HepG2 (cell line): ENCODE measurements at regions not wholly inside any gene's neighbourhood (a gene's known extent, or its start where the extent isn't known, plus 50 kb on each side); places are given as distances from the start of the nearest gene placed in this dataset.

Experiments used
- ATAC-seq: fragments of 200-7000 bp; cut with Tn5 transposase; 3 replicates; pipeline ENCODE4 v1.9.1; 2020; ENCODE audit warnings: mild to moderate bottlenecking, moderate library complexity
- BruUV-seq: library from RNA; stranded (reverse); fragments of 400-500 nt; replicated peaks from 2 replicates; lab custom pipeline; 2021; lab: Mats Ljungman, UMichigan
- CTCF ChIA-PET: fragments of 300-600 bp; formaldehyde crosslinking; extraction: SDS; loops from one replicate; lab custom pipeline; 2021; ENCODE audit warnings: low total read pairs, inconsistent platforms, low intra/inter-chr PET ratio; lab: Yijun Ruan, JAX
- POLR2A ChIA-PET: fragments of 350-600 bp; sonication (Branson Sonifier 250); formaldehyde crosslinking; loops from one replicate; lab custom pipeline; 2020; ENCODE audit warnings: antibody characterized with exemption, inconsistent platforms; lab: Yijun Ruan, JAX
- DNase-seq: peaks from one replicate; pipeline ENCODE4 v3.0.0-alpha.2; 2015; ENCODE audit warnings: low spot score
- FAIRE-seq: peaks from 3 replicates; lab custom pipeline; 2011; peaks lifted over from hg19 to GRCh38; lab: Jason Lieb, UNC
- H2AFZ ChIP-seq: one replicate; pipeline ENCODE4 v1.6.1; 2011; ENCODE audit warnings: low read length, inconsistent platforms
- H3K27ac ChIP-seq: fragments of 300-600 bp; 3 replicates; pipeline ENCODE4 v1.8.0; 2011; ENCODE audit warnings: mixed run types, mild to moderate bottlenecking, mixed read lengths, low read length, inconsistent platforms; ENCODE audit not compliant: insufficient read depth; ENCODE audit errors: extremely low read length
- H3K27me3 ChIP-seq, 2 experiments: fragments of 200-600 bp in 1 of 2; 2 replicates in 1 of 2; 3 replicates in 1 of 2; pipeline versions ENCODE4 v1.6.0 to v1.8.0; 2011; ENCODE audit warnings: low read length in 2 of 2, mild to moderate bottlenecking in 2 of 2, moderate library complexity in 2 of 2, inconsistent platforms in 1 of 2; ENCODE audit not compliant: insufficient read depth in 2 of 2, control insufficient read depth in 1 of 2
- H3K36me3 ChIP-seq, 2 experiments: fragments of 200-600 bp in 1 of 2; replicated peaks in 1 of 2; 2 replicates in 1 of 2; 3 replicates in 1 of 2; pipeline versions ENCODE4 v1.5.1 to v1.8.0; 2011; ENCODE audit warnings: low read length in 2 of 2, inconsistent platforms in 1 of 2; ENCODE audit not compliant: insufficient read depth in 2 of 2, control insufficient read depth in 1 of 2
- H3K4me1 ChIP-seq: 2 replicates; pipeline ENCODE4 v1.5.1; 2012; ENCODE audit warnings: low read length, inconsistent platforms; ENCODE audit not compliant: insufficient read depth
- H3K4me2 ChIP-seq: 2 replicates; pipeline ENCODE4 v1.6.0; 2011; ENCODE audit warnings: low read depth, low read length, inconsistent platforms
- H3K4me3 ChIP-seq, 3 experiments: fragments of 200-600 bp in 1 of 3; sonication (generic), shearing (Covaris generic) in 1 of 3; replicated peaks in 1 of 3; 2 replicates each; pipeline ENCODE4 v1.5.1; 2011 to 2016; ENCODE audit warnings: low read length in 3 of 3, inconsistent platforms in 2 of 3, low read depth in 2 of 3, mild to moderate bottlenecking in 2 of 3, control low read depth in 1 of 3, mixed read lengths in 1 of 3; ENCODE audit not compliant: insufficient read depth in 1 of 3
- H3K79me2 ChIP-seq: one replicate; pipeline ENCODE4 v1.6.1; 2011; ENCODE audit warnings: low read length, inconsistent platforms; ENCODE audit not compliant: insufficient read depth
- H3K9ac ChIP-seq: 2 replicates; pipeline ENCODE4 v1.6.0; 2011; ENCODE audit warnings: mild to moderate bottlenecking, low read depth, low read length, inconsistent platforms; ENCODE audit not compliant: insufficient read depth
- H3K9me3 ChIP-seq: 2 replicates; pipeline ENCODE4 v1.5.1; 2012; ENCODE audit warnings: mild to moderate bottlenecking, low read length
- H4K20me1 ChIP-seq: 2 replicates; pipeline ENCODE4 v1.6.0; 2011; ENCODE audit warnings: inconsistent platforms, mild to moderate bottlenecking, low read length, moderate library complexity; ENCODE audit not compliant: insufficient read depth
- ESRRA ChIP-seq: sonication (generic); formaldehyde crosslinking; IDR thresholded peaks from 2 replicates; pipeline ENCODE4 v1.5.1; 2020; ENCODE audit warnings: mild to moderate bottlenecking, low read depth, missing genetic modification reagents
- ETV5 ChIP-seq: IDR thresholded peaks from 2 replicates; pipeline ENCODE4 v1.6.1; 2018; ENCODE audit warnings: missing biosample characterization, missing genetic modification reagents, inconsistent platforms, borderline replicate concordance
- KLF6 ChIP-seq: IDR thresholded peaks from 2 replicates; pipeline ENCODE4 v1.8.0; 2016; ENCODE audit warnings: missing biosample characterization, missing genetic modification reagents
- NR2C2 ChIP-seq: sonication (generic); formaldehyde crosslinking; IDR thresholded peaks from 2 replicates; pipeline ENCODE4 v1.4.0; 2020; ENCODE audit warnings: missing genetic modification reagents, mild to moderate bottlenecking, moderate library complexity, borderline replicate concordance
- PCBP1 ChIP-seq: fragments of 200-400 bp; formaldehyde crosslinking; IDR thresholded peaks from 2 replicates; pipeline ENCODE4 v1.6.1; 2017; ENCODE audit warnings: mild to moderate bottlenecking, low read depth, low read length, borderline replicate concordance
- RORA ChIP-seq: sonication (generic); formaldehyde crosslinking; IDR thresholded peaks from 2 replicates; pipeline ENCODE4 v1.5.0; 2020; ENCODE audit warnings: mild to moderate bottlenecking, missing genetic modification reagents, moderate library complexity
- ZFP41 ChIP-seq: sonication (generic); formaldehyde crosslinking; IDR thresholded peaks from 2 replicates; pipeline ENCODE4 v1.4.0; 2020; ENCODE audit warnings: mild to moderate bottlenecking, missing genetic modification reagents, borderline replicate concordance
- ZNF879 ChIP-seq: sonication (generic); formaldehyde crosslinking; IDR thresholded peaks from 2 replicates; pipeline ENCODE4 v1.8.1; 2023; ENCODE audit warnings: missing genetic modification reagents
- WGBS: methylation state at CpG from one replicate; pipeline ENCODE4 v1.1.6; 2017; ENCODE audit warnings: low lambda C conversion rate; 5-methylcytosine and 5-hydroxymethylcytosine counted together
- in situ Hi-C: cut with HindIII; loops from 2 replicates; pipeline ENCODE4 v1.10.0; 2017; ENCODE audit warnings: low pct_unique_long_range_greater_than_20kb; ENCODE audit not compliant: extremely low pct_ligation_motif_present
- intact Hi-C: fragments of 100-400 bp; cut with micrococcal nuclease; formaldehyde crosslinking; loops from one replicate; pipeline ENCODE4 v1.10.0; 2022; ENCODE audit not compliant: unreplicated experiment
- TF ChIP-seq, protein P1 (sequence below): IDR thresholded peaks from 2 replicates; pipeline ENCODE4 v1.4.0; 2020; ENCODE audit warnings: mild to moderate bottlenecking, missing genetic modification reagents

DNA sequence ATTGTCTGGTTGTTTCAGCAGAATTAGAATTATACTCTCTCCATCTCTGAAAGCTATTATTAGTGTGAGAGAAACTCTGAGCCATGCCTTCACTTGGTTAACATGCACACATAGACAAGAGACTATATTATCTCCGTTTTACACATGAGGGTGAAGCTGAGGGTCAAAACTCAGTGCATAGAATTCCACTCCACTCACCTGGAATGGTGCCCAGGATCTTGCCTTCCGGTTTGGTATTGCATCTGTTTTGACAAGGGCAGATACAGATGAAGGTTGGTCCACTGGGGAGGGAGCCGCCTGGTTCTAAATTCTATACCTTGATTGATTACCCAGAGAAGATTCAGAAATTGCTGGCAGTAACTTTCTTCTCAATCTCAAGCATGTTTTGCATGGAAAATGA is 149.5 kb upstream of the PELI2 start:
- no peak for ATAC-seq
- no peak for FAIRE-seq
- Histone ChIP-seq H3K4me1 (no peaks in the 10 kb centered on the region), H3K4me3 (no peak overlapping the region), H3K9ac (no peak overlapping the region), H3K79me2 (no peaks in the 10 kb centered on the region), H2AFZ (no peak overlapping the region), H4K20me1 (no peaks in the 10 kb centered on the region), H3K4me2 (no peak overlapping the region), H3K27me3 (peaks cover 0 to 2% of the 10 kb centered on the region in 2 experiments; a peak in 2 of 5 replicates), H3K36me3 (no peaks in the 10 kb centered on the region), H3K27ac (no peak overlapping the region), H3K9me3 (no peaks in the 10 kb centered on the region)
- WGBS = 3% methylated on average over 3 of the region's 3 CpGs
- in situ Hi-C loops = no loop called here
- TF ChIP-seq NR2C2 (CRISPR knock-in tag) = no peak
- TF ChIP-seq PCBP1 = no peak
- TF ChIP-seq, protein P1, sequence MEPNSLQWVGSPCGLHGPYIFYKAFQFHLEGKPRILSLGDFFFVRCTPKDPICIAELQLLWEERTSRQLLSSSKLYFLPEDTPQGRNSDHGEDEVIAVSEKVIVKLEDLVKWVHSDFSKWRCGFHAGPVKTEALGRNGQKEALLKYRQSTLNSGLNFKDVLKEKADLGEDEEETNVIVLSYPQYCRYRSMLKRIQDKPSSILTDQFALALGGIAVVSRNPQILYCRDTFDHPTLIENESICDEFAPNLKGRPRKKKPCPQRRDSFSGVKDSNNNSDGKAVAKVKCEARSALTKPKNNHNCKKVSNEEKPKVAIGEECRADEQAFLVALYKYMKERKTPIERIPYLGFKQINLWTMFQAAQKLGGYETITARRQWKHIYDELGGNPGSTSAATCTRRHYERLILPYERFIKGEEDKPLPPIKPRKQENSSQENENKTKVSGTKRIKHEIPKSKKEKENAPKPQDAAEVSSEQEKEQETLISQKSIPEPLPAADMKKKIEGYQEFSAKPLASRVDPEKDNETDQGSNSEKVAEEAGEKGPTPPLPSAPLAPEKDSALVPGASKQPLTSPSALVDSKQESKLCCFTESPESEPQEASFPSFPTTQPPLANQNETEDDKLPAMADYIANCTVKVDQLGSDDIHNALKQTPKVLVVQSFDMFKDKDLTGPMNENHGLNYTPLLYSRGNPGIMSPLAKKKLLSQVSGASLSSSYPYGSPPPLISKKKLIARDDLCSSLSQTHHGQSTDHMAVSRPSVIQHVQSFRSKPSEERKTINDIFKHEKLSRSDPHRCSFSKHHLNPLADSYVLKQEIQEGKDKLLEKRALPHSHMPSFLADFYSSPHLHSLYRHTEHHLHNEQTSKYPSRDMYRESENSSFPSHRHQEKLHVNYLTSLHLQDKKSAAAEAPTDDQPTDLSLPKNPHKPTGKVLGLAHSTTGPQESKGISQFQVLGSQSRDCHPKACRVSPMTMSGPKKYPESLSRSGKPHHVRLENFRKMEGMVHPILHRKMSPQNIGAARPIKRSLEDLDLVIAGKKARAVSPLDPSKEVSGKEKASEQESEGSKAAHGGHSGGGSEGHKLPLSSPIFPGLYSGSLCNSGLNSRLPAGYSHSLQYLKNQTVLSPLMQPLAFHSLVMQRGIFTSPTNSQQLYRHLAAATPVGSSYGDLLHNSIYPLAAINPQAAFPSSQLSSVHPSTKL (CRISPR knock-in tag) = no peak
- TF ChIP-seq ZFP41 = no peak
- TF ChIP-seq RORA = no peak
- TF ChIP-seq ESRRA = no peak
- TF ChIP-seq ZNF879 (CRISPR knock-in tag) = no peak
- no peak for TF ChIP-seq ETV5 (CRISPR knock-in tag)
- no peak for TF ChIP-seq KLF6 (CRISPR knock-in tag)
- ChIA-PET POLR2A (no interaction called here), CTCF (no interaction called here)
- no peak for DNase-seq
- intact Hi-C loops = no loop called here
- BruUV-seq = no TSS peak
